Upper lobe of right lung (tissue), 1 donor: ENCODE measurements at regions not wholly inside any gene's neighbourhood (a gene's known extent, or its start where the extent isn't known, plus 50 kb on each side); places are given as distances from the start of the nearest gene placed in this dataset.
A peak's percentile ranks its signal among the peaks of the same experiment; 100 is the strongest.

Source experiments
- ATAC-seq: fragments of 200-7000 bp; cut with Tn5 transposase; one replicate; pipeline ENCODE4 v1.9.1; 2020; ENCODE audit warnings: mild to moderate bottlenecking, moderate library complexity
- DNase-seq: peaks from one replicate; pipeline ENCODE4 v3.0.0-alpha.2; 2020
- H3K27ac ChIP-seq: fragments of 200-600 bp; one replicate; pipeline ENCODE4 v1.8.0; 2022
- H3K27me3 ChIP-seq: fragments of 200-600 bp; one replicate; pipeline ENCODE4 v1.8.0; 2022; ENCODE audit warnings: mild to moderate bottlenecking
- H3K36me3 ChIP-seq: fragments of 200-600 bp; one replicate; pipeline ENCODE4 v1.8.0; 2022
- H3K4me1 ChIP-seq: fragments of 200-600 bp; one replicate; pipeline ENCODE4 v1.8.0; 2022
- H3K4me3 ChIP-seq: fragments of 200-600 bp; one replicate; pipeline ENCODE4 v1.8.0; 2022; ENCODE audit warnings: mild to moderate bottlenecking
- H3K9me3 ChIP-seq: fragments of 200-600 bp; one replicate; pipeline ENCODE4 v1.8.0; 2022
- CTCF ChIP-seq: fragments of 200-600 bp; IDR thresholded peaks from one replicate; pipeline ENCODE4 v1.8.0; 2022; ENCODE audit warnings: antibody characterized with exemption
- intact Hi-C: fragments of 100-400 bp; cut with DNase I; formaldehyde crosslinking; loops from one replicate; pipeline ENCODE4 v1.11.0; 2022
- donor health status: DM: no; HTN: yes; CAD: no; lungs with severe emphysema.

- intact Hi-C loops: no loop called here
- DNase-seq: no peak
- no peaks in the 10 kb centered on the region for H3K4me1 ChIP-seq
- TF ChIP-seq CTCF: no peak
- no peak overlapping the region for H3K27ac ChIP-seq
- H3K27me3 ChIP-seq: no peaks in the 10 kb centered on the region
- no peaks in the 10 kb centered on the region for H3K9me3 ChIP-seq
- H3K36me3 ChIP-seq: no peaks in the 10 kb centered on the region
- ATAC-seq: no peak
- H3K4me3 ChIP-seq: no peak overlapping the region
These were observed 443.1 kb downstream of the HNRNPD start for GRCh38 chr4:81930506-81931238.

GRCh38 chr4:81923140-81923539 lies 450.7 kb downstream of the HNRNPD start:
- no peak for DNase-seq

GRCh38 chr4:81922313-81922712 lies 450.6 kb upstream of the RASGEF1B start:
- DNase-seq: no peak
- Histone ChIP-seq H3K36me3 (no peaks in the 10 kb centered on the region), H3K4me1 (no peaks in the 10 kb centered on the region), H3K4me3 (no peak overlapping the region), H3K27me3 (no peaks in the 10 kb centered on the region), H3K27ac (no peak overlapping the region), H3K9me3 (no peaks in the 10 kb centered on the region)
- no peak for ATAC-seq
- no peak for TF ChIP-seq CTCF
- intact Hi-C loops: no loop called here

More at GRCh38 chr4:81923140-81923539, 450.7 kb downstream of the HNRNPD start:
- ATAC-seq: no peak
- Histone ChIP-seq H3K27me3 (no peaks in the 10 kb centered on the region), H3K4me3 (no peak overlapping the region), H3K4me1 (no peaks in the 10 kb centered on the region), H3K9me3 (no peaks in the 10 kb centered on the region), H3K27ac (no peak overlapping the region), H3K36me3 (no peaks in the 10 kb centered on the region)
- intact Hi-C loops: no loop called here
- TF ChIP-seq CTCF: no peak

- no peak for TF ChIP-seq CTCF
- DNase-seq (no peak), ATAC-seq (no peak)
- no peaks in the 10 kb centered on the region for H3K9me3 ChIP-seq
- H3K4me3 ChIP-seq: no peak overlapping the region
- no peak overlapping the region for H3K27ac ChIP-seq
- H3K36me3 ChIP-seq: no peaks in the 10 kb centered on the region
- no peaks in the 10 kb centered on the region for H3K4me1 ChIP-seq
- H3K27me3 ChIP-seq: no peaks in the 10 kb centered on the region
- intact Hi-C loops: no loop called here
These were observed 450.0 kb upstream of the RASGEF1B start for GRCh38 chr4:81921751-81922159.

GRCh38 chr4:81919810-81920209 lies 448.1 kb upstream of the RASGEF1B start:
- intact Hi-C loops: no loop called here
- DNase-seq: no peak
- Histone ChIP-seq H3K4me3 (no peak overlapping the region), H3K9me3 (no peaks in the 10 kb centered on the region), H3K27ac (no peak overlapping the region), H3K36me3 (no peaks in the 10 kb centered on the region), H3K27me3 (no peaks in the 10 kb centered on the region), H3K4me1 (no peaks in the 10 kb centered on the region)
- TF ChIP-seq CTCF: no peak
- ATAC-seq: no peak

- Histone ChIP-seq H3K4me3 (no peak overlapping the region), H3K4me1 (no peaks in the 10 kb centered on the region), H3K27ac (no peak overlapping the region), H3K36me3 (no peaks in the 10 kb centered on the region), H3K9me3 (no peaks in the 10 kb centered on the region), H3K27me3 (no peaks in the 10 kb centered on the region)
- intact Hi-C loops: no loop called here
- DNase-seq (no peak), ATAC-seq (peak; percentile 65)
- TF ChIP-seq CTCF: peak; percentile 36
These were observed 447.5 kb upstream of the RASGEF1B start for GRCh38 chr4:81919223-81919622.
